Stimulated activated CD4-positive, alpha-beta T cell treated with anti-CD3 and anti-CD28 coated beads, Interleukin-4, amount 100 ng/mL, for 48 hours (primary cell): ENCODE measurements at regions not wholly inside any gene's neighbourhood (a gene's known extent, or its start where the extent isn't known, plus 50 kb on each side); places are given as distances from the start of the nearest gene placed in this dataset.
A peak's percentile ranks its signal among the peaks of the same experiment; 100 is the strongest.
"Not testable (repeated sequence)": the region's sequence is repeated elsewhere in the genome, so short reads cannot be mapped to it uniquely, and the experiment has no call there.

Experiments used
- DNase-seq, 2 donors: peaks; one replicate each; pipeline ENCODE4 v3.0.0-alpha.2; 2020; ENCODE audit warnings: low read depth in 2 of 2

- DNase-seq = no peak
These were observed 141.6 kb upstream of the RIOK3 start for GRCh38 chr18:23311351-23312121.

DNA sequence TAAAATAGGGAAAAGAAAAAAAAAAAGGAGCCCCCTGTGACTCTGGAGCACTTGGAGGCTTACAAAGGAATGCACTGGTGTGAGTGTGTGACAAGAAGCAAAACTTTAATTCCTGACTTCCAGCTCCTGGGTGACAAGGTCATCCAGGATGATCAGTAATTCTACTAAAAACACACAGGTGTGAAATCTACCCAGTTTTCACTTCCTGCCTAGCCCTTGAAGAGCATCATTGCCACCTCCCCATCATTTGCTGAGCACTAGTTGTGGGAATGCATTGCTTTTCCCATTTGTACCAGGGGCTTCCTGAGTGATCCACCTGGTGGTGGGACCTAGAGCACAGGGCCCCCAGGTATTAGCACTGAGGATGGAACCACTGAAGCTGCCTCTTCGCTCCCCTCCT is 139.7 kb upstream of the RIOK3 start:
- no peak for DNase-seq

- no peak for DNase-seq
These were observed 138.4 kb upstream of the RIOK3 start for GRCh38 chr18:23314672-23315071.

- no peak for DNase-seq
These were observed 136.8 kb upstream of the RIOK3 start for GRCh38 chr18:23316316-23316715.

- no peak for DNase-seq
These were observed 136.1 kb upstream of the RIOK3 start for GRCh38 chr18:23316988-23317387.

DNA sequence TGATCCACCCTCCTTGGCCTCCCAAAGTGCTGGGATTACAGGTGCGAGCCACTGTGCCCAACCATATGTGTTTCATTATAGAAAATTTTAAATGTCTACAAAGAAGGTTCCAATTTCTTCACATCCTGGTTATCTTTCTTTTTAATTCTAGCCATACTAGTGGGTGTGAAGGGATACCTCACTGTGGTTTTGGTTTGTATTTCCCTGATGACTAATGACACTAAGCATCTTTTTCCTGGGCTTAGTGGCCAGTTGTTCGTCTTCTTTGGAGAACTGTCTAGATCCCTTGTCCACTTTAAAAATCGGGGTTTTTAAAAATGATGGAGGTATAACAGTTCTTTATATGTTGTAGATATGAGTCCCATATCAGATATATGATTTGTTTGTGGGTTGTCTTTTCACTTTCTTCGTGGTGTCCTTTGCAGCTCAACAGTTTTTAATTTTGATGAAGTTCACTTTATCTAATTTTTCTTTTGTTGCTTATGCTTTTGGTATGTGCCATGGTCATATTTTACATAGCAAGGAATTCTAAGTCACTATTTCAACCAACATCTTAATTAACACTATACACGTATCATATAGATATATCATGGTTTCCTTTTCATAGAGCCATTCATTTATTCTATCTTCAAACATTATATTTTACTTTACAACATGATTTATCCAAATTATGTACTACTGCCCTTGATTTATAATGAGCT is 135.0 kb upstream of the RIOK3 start:
- DNase-seq = no peak

DNA sequence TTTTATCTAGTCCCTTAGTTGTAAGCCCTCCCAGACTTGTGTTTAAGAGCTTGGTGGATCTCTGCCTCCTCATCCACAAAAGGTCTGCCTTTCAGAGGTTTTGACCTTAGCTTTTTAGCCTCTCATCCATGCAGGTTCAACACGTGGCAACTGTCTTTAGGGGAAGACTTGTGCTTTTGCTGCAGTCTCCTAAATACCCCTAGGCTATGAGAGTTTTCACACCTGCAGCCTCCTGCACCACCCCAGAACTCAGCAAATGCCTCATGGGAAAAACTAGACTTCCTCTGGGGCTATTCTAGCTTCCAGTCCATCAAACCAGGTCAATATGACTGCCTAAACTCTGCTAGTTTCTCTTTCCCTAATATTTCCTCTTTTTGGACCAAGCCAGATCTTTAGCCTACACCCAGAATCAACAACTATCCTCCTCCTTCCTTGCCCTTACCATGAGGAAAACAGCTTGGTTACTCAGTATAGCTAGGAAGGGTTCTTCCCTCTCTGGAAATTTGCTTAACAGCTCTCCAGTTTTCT is 132.3 kb upstream of the RIOK3 start:
- no peak for DNase-seq

DNA sequence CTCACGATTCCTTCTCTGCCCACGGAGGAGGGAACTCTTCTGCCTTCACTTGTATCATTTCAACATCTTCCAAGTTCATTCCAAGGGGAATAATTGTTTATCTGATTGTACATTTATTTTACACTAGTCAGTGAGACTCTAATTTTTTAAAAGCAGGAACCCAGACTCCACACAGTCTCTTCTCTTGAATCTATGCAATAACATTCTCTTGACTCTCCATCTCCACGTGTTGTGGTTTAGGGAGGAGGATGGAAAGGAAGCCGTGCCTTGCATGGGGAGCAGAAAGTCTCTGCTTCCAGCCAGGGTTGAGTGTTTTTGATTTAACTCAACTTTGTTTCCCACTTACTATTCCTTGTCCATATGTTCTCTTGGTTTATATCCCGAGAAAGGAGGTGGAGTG is 131.1 kb upstream of the RIOK3 start:
- no peak for DNase-seq

DNA sequence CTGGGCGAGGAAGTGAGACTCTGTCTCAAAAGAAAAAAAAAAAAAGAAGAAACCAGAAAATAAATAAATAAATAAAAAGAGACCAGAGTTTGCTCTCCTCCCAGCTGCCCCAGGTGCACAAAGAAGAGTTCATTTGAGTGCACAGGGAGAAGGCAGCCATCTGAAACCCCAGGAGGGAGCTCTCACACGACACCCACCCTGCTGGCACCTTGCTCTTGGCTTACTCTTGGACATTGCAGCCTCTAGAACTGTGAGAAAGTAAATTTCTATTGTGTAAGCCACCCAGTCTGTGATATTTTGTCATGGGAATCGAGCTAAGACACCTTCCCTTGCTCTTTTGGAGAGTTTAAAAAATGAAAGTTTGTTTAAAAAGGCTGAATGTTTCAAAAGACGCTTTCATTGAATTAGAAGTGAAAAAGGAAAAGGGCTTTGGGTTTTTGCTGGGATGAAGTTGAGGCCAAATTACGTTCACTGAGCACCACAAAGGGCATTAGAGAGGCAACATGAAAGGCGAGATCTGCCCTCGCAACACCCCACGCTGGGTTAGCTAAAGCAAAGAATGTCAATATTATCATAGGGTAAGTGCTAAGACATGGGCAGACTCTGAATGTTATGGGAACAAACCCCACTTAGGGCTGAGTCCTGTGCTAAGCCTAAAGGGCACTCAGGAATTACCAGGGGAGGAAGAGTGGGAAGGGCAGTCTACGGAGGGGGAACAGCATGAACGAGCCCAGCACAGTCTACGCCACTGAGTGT is 128.9 kb upstream of the RIOK3 start:
- DNase-seq = no peak

- DNase-seq = no peak
These were observed 128.2 kb upstream of the RIOK3 start for GRCh38 chr18:23324861-23325260.

DNA sequence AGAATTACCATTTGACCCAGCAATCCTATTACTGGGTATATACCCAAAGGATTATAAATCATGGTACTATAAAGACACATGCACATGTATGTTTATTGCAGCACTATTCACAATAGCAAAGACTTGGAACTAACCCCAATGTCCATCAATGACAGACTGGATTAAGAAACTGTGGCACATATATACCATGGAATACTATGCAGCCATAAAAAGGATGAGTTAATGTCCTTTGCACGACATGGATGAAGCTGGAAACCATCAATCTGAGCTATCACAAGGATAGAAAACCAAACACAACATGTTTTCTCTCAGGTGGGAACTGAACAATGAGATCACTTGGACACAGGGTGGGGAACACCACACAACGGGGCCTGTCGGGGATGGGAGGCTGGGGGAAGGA is 123.4 kb upstream of the RIOK3 start:
- DNase-seq = not testable (repeated sequence)

- no peak for DNase-seq
These were observed 122.7 kb upstream of the RIOK3 start for GRCh38 chr18:23330423-23330822.

GRCh38 chr18:23331091-23331920 is 121.8 kb upstream of the RIOK3 start:
- DNase-seq = no peak

GRCh38 chr18:23332356-23332755 is 120.7 kb upstream of the RIOK3 start:
- DNase-seq = no peak

DNA sequence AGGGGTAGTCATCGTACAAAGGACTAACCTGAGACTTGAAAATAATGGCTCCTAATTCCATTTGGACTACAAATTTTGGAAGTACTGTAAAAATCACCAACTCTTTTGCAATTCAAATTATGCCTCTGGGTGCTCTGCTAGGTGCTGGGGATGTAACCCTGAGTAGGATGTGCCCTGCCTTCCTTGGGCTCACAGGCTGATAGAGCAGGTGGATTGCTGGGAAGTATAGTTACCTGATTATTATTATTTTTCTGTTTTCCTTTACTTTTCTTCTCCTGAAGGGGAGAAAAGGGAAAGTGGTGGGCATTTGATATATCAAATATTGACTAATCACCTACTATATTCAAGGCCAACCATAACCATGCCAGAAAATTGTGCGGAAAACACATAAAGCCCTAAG is 119.3 kb upstream of the RIOK3 start:
- DNase-seq = no peak

DNA sequence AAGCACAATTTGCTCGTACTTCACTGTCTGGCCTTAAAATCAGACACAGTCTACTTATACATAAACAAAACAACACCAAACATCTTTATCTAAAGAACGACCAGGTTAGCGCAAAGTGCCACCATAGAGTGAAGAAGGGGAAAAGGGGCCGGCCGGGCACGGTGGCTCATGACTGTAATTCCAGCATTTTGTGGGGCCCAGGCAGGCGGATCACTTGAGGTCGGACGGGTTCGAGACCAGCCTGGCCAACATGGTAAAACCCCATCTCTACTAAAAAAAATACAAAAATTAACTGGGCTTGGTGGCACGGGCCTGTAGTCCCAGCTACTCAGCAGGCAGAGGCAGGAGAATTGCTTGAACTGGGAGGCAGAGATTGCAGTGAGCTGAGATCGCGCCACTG is 118.5 kb upstream of the RIOK3 start:
- no peak for DNase-seq

GRCh38 chr18:23336101-23336500 is 117.0 kb upstream of the RIOK3 start:
- DNase-seq = no peak

GRCh38 chr18:23337599-23338444 is 115.3 kb upstream of the RIOK3 start:
- no peak for DNase-seq

DNA sequence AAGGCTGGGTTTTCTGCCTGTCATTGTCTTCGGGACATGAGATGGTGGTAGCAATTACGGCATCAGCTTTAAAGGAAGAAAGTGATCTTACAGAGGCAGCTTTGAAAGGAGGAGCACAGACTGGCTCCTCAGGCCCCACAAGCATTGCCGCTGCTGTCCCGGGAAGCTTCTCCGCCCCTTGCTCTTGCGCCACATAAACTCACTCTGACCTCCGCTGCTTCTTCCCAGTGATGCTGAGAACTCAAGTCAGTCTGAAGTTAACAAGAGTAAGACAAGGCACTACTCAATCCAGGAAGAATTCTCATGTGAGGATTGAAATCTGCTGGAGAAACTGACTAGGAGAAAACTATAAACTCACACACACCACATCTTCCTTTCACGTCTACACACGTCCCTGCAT is 112.4 kb upstream of the RIOK3 start:
- no peak for DNase-seq

GRCh38 chr18:23341383-23341782 is 111.7 kb upstream of the RIOK3 start:
- peak in 1 of 2 donors; percentile 3 for DNase-seq

DNA sequence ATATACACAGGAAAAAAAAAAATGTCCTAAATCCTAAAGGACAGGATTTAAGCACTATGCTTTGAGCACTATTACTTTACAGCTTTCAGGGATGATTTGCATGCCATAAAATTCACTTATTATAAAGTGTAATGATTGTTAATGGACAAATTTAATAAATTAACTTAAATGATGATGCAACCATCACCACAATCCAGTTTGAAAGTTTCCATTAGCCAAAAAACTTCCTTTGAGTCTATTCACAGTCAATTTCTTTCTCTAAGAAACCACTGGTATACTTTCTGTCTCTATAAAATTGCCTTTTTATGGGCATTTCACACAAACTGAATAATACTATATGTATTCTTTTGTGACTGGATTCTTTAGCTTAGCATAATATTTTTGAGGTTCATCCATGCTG is 111.1 kb upstream of the RIOK3 start:
- DNase-seq = no peak
